Liver (tissue), 8 donors: ENCODE measurements at regions not wholly inside any gene's neighbourhood (a gene's known extent, or its start where the extent isn't known, plus 50 kb on each side); places are given as distances from the start of the nearest gene placed in this dataset.

Experiments
- DNase-seq: peaks from one replicate; pipeline ENCODE4 v3.0.0-alpha.2; 2017; ENCODE audit warnings: low spot score
- H3K27ac ChIP-seq, 2 donors: one replicate each; pipeline ENCODE4 v1.7.0; 2013; ENCODE audit warnings: inconsistent platforms in 2 of 2, low read length in 2 of 2, control low read depth in 1 of 2, low read depth in 1 of 2, mild to moderate bottlenecking in 1 of 2
- H3K27me3 ChIP-seq, 4 donors: one replicate each; pipeline versions ENCODE4 v1.6.1 to v1.7.0; 2013; ENCODE audit warnings: low read length in 3 of 4, inconsistent platforms in 1 of 4, mild to moderate bottlenecking in 1 of 4, moderate library complexity in 1 of 4; ENCODE audit not compliant: control insufficient read depth in 4 of 4, insufficient read depth in 4 of 4
- H3K36me3 ChIP-seq, 4 donors: one replicate each; pipeline versions ENCODE4 v1.6.1 to v1.7.0; 2013; ENCODE audit warnings: low read length in 3 of 4, mild to moderate bottlenecking in 3 of 4, low read depth in 1 of 4, moderate library complexity in 1 of 4; ENCODE audit not compliant: control insufficient read depth in 4 of 4, insufficient read depth in 3 of 4
- H3K4me1 ChIP-seq, 4 donors: one replicate each; pipeline versions ENCODE4 v1.6.1 to v1.7.0; 2013; ENCODE audit warnings: low read length in 3 of 4, mild to moderate bottlenecking in 3 of 4, moderate library complexity in 1 of 4; ENCODE audit not compliant: control insufficient read depth in 4 of 4, insufficient read depth in 4 of 4
- H3K4me3 ChIP-seq, 3 donors: one replicate each; pipeline versions ENCODE4 v1.6.1 to v1.7.0; 2013; ENCODE audit warnings: low read length in 3 of 3, control low read depth in 1 of 3, low read depth in 1 of 3, mild to moderate bottlenecking in 1 of 3
- H3K9ac ChIP-seq, 2 donors: one replicate each; pipeline ENCODE4 v1.7.0; 2013; ENCODE audit warnings: low read length in 2 of 2, mild to moderate bottlenecking in 2 of 2, moderate library complexity in 2 of 2, control low read depth in 1 of 2, low read depth in 1 of 2
- H3K9me3 ChIP-seq, 4 donors: one replicate each; pipeline versions ENCODE4 v1.6.1 to v1.7.0; 2013; ENCODE audit warnings: low read length in 3 of 4; ENCODE audit not compliant: control insufficient read depth in 4 of 4
- FOXA1 ChIP-seq: IDR thresholded peaks from 2 replicates; pipeline ENCODE4 v1.6.1; 2016; ENCODE audit warnings: antibody characterized with exemption
- GABPA ChIP-seq, 2 donors: IDR thresholded peaks in 1 of 2; conservative IDR thresholded peaks in 1 of 2; 2 replicates each; pipeline ENCODE4 v1.6.1; 2016; ENCODE audit warnings: antibody characterized with exemption in 2 of 2, mild to moderate bottlenecking in 1 of 2, moderate library complexity in 1 of 2
- HNF4A ChIP-seq, 2 donors: conservative IDR thresholded peaks; 2 replicates each; pipeline ENCODE4 v1.6.1; 2016; ENCODE audit warnings: antibody characterized with exemption in 2 of 2, mild to moderate bottlenecking in 2 of 2
- HNF4G ChIP-seq: IDR thresholded peaks from 2 replicates; pipeline ENCODE4 v1.6.1; 2016; ENCODE audit warnings: antibody characterized with exemption
- RAD21 ChIP-seq, 2 donors: IDR thresholded peaks; 2 replicates each; pipeline ENCODE4 v1.6.1; 2016; ENCODE audit warnings: antibody characterized with exemption in 2 of 2, mild to moderate bottlenecking in 2 of 2
- RXRA ChIP-seq, 2 donors: IDR thresholded peaks; 2 replicates each; pipeline ENCODE4 v1.6.1; 2017 to 2018; ENCODE audit warnings: antibody characterized with exemption in 2 of 2, mild to moderate bottlenecking in 1 of 2
- SP1 ChIP-seq: IDR thresholded peaks from 2 replicates; pipeline ENCODE4 v1.6.1; 2018; ENCODE audit warnings: antibody characterized with exemption, mild to moderate bottlenecking
- TAF1 ChIP-seq: conservative IDR thresholded peaks from 2 replicates; pipeline ENCODE4 v1.6.1; 2016; ENCODE audit warnings: antibody characterized with exemption, mild to moderate bottlenecking
- YY1 ChIP-seq: IDR thresholded peaks from 2 replicates; pipeline ENCODE4 v1.6.1; 2016; ENCODE audit warnings: antibody characterized with exemption, mild to moderate bottlenecking
- WGBS: extraction: QIAGEN DNeasy Blood & Tissue Kit; methylation state at CpG from one replicate; pipeline ENCODE4 v1.1.7; 2013; 5-methylcytosine and 5-hydroxymethylcytosine counted together
- TF ChIP-seq, protein P1 (sequence below): IDR thresholded peaks from 2 replicates; pipeline ENCODE4 v1.6.1; 2016; ENCODE audit warnings: antibody characterized with exemption
- TF ChIP-seq, protein P2 (sequence below): IDR thresholded peaks from 2 replicates; pipeline ENCODE4 v1.6.1; 2016; ENCODE audit warnings: antibody characterized with exemption
- TF ChIP-seq, protein P3 (sequence below): fragments of 150-350 bp; IDR thresholded peaks from 2 replicates; pipeline ENCODE4 v1.5.1; 2017; ENCODE audit warnings: improper control_type of control experiment, low read depth, low read length; ENCODE audit not compliant: missing input control
- TF ChIP-seq, protein P4 (sequence below): IDR thresholded peaks from 2 replicates; pipeline ENCODE4 v1.6.1; 2016; ENCODE audit warnings: antibody characterized with exemption
- donor health status: healthy.
- donor health status: healthy.
- donor health status: healthy.
- donor health status: healthy.
- donor health status: healthy.

DNA sequence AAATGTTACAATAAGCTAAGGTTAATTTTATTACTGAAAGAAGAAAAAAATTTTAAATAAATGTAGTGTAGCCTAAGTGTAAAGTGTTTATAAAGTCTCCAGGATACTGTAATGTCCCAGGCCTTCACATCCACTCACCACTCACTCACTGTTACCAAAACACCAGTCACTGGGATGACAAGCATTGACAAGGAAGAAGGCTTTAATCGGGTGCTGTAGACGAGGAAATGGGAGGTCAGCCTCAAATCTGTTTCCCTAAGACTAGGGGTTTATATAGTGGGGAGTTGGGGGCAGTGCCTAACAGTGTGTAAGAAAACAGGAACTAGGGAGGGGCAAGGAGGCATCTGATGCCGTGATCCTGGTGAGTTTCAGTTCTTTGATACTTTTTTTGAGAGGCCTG is 69.4 kb downstream of the CHRM3 start (continued):
- TF ChIP-seq RXRA (IDR thresholded peaks at IDR 0.05), result no peak
- TF ChIP-seq, protein P1, sequence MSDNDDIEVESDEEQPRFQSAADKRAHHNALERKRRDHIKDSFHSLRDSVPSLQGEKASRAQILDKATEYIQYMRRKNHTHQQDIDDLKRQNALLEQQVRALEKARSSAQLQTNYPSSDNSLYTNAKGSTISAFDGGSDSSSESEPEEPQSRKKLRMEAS, result no peak
- TF ChIP-seq GABPA (IDR thresholded peaks at IDR 0.05 in 1 of 2, conservative IDR thresholded peaks at IDR 0.05 in 1 of 2), result no peak

DNA sequence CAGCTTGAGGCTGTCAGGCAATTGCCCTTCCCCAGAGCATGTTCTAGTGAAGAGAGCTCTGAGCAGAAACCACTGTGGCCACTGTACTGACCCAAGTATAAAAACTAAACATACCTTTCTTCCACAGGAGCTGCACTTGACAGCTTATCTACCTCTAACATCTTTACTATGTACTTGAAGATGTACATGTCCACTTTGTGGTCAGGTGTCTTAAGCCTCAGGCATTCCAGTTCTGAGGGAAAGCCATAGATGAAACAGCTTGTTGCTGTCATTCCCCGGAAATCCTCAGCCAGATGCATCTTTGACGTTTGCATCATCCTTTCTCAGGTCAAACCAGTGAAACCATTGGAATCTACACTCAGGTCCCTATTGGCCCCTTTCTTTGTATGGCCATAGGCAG is 70.4 kb downstream of the CHRM3 start:
- WGBS, result 80% methylated on average over 2 of the region's 2 CpGs

DNA sequence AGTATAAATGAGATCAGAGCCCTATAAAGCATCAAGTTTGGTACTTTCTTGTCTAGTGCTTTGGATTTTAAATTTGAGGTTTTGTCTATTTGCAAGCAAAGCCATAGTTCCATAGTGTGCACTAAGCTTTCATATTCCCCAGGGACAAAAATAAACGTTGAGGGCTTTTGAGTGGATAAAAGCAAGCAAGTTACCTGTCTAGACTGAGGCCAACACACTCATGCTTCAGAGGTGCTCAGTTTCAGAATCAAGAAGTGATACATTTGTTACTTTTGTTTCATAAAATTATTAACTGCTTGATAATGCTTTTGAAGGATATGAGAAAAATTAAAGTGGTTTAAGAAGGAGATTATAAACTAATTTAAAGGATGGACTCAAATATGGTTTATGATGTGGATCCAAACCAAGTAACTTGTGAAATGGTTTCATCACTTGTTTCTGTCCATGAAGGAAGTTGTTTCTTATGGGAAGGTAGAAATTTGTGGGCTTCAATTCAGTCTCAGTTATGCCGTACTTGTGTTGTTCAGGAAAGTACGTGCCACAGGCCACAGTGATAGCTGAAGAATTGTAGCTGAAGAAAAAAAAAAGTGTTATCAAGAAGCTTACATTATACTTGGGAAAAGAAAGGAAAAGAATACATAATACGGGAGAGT is 71.2 kb downstream of the CHRM3 start:
- Histone ChIP-seq H3K4me3 (no peak overlapping the region), H3K9me3 (no peaks in the 10 kb centered on the region), H3K27me3 (no peaks in the 10 kb centered on the region), H3K9ac (no peak overlapping the region), H3K36me3 (no peaks in the 10 kb centered on the region), H3K4me1 (no peaks in the 10 kb centered on the region), H3K27ac (no peak overlapping the region)
- TF ChIP-seq SP1 (no peak), RAD21 (IDR thresholded peaks at IDR 0.05) (no peak)
- TF ChIP-seq, protein P1, result no peak
- DNase-seq, result no peak
- 66% methylated on average over 4 of the region's 4 CpGs for WGBS

More for the DNA sequence above, 70.4 kb downstream of the CHRM3 start:
- no peak overlapping the region for H3K27ac ChIP-seq
- TF ChIP-seq RXRA (IDR thresholded peaks at IDR 0.05), result no peak
- TF ChIP-seq FOXA1, result no peak
- TF ChIP-seq, protein P2, sequence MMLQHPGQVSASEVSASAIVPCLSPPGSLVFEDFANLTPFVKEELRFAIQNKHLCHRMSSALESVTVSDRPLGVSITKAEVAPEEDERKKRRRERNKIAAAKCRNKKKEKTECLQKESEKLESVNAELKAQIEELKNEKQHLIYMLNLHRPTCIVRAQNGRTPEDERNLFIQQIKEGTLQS, result no peak
- TF ChIP-seq, protein P3, sequence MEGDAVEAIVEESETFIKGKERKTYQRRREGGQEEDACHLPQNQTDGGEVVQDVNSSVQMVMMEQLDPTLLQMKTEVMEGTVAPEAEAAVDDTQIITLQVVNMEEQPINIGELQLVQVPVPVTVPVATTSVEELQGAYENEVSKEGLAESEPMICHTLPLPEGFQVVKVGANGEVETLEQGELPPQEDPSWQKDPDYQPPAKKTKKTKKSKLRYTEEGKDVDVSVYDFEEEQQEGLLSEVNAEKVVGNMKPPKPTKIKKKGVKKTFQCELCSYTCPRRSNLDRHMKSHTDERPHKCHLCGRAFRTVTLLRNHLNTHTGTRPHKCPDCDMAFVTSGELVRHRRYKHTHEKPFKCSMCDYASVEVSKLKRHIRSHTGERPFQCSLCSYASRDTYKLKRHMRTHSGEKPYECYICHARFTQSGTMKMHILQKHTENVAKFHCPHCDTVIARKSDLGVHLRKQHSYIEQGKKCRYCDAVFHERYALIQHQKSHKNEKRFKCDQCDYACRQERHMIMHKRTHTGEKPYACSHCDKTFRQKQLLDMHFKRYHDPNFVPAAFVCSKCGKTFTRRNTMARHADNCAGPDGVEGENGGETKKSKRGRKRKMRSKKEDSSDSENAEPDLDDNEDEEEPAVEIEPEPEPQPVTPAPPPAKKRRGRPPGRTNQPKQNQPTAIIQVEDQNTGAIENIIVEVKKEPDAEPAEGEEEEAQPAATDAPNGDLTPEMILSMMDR, result no peak
- no peak for TF ChIP-seq GABPA (IDR thresholded peaks at IDR 0.05 in 1 of 2, conservative IDR thresholded peaks at IDR 0.05 in 1 of 2)
- TF ChIP-seq HNF4G, result no peak
- TF ChIP-seq, protein P4, sequence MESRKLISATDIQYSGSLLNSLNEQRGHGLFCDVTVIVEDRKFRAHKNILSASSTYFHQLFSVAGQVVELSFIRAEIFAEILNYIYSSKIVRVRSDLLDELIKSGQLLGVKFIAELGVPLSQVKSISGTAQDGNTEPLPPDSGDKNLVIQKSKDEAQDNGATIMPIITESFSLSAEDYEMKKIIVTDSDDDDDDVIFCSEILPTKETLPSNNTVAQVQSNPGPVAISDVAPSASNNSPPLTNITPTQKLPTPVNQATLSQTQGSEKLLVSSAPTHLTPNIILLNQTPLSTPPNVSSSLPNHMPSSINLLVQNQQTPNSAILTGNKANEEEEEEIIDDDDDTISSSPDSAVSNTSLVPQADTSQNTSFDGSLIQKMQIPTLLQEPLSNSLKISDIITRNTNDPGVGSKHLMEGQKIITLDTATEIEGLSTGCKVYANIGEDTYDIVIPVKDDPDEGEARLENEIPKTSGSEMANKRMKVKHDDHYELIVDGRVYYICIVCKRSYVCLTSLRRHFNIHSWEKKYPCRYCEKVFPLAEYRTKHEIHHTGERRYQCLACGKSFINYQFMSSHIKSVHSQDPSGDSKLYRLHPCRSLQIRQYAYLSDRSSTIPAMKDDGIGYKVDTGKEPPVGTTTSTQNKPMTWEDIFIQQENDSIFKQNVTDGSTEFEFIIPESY, result no peak
- no peak for TF ChIP-seq TAF1
- TF ChIP-seq HNF4A (conservative IDR thresholded peaks at IDR 0.05), result no peak
- no peak for TF ChIP-seq YY1
- TF ChIP-seq, protein P1, result no peak
- no peak overlapping the region for H3K9ac ChIP-seq
- H3K4me1 ChIP-seq, result no peaks in the 10 kb centered on the region
- H3K9me3 ChIP-seq, result no peaks in the 10 kb centered on the region
- H3K4me3 ChIP-seq, result no peak overlapping the region
- H3K27me3 ChIP-seq, result no peaks in the 10 kb centered on the region
- no peaks in the 10 kb centered on the region for H3K36me3 ChIP-seq
- DNase-seq, result no peak
